ENCODE measurements at regions not wholly inside any gene's neighbourhood (a gene's known extent, or its start where the extent isn't known, plus 50 kb on each side); places are given as distances from the start of the nearest gene placed in this dataset.

DNA sequence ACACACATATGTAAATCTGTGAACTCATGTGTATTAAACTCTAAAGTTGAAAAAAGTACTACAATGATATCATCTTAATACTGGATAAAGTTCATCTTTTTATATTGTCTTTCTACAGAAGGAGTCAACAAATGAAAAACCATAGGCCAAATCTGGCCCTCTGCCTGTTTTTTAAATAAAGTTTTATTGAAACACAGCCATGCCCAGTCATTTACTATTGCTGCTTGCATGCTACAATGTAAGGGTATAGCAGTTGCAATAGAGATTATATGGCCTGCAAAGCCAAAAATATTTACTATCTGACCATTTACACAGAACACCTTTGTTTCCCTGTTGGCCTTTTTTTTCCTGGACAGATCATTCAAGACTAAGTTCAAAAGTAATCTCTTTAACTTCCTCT lies 374.6 kb upstream of the ARID1B start:
- TF ChIP-seq POLR2AphosphoS5 (IDR thresholded peaks at IDR 0.05) (no peak), POLR2A (IDR thresholded peaks at IDR 0.05; ENCODE audit: low read depth) (no peak), EP300 (IDR thresholded peaks at IDR 0.05) (no peak)
- TF ChIP-seq, protein P1, sequence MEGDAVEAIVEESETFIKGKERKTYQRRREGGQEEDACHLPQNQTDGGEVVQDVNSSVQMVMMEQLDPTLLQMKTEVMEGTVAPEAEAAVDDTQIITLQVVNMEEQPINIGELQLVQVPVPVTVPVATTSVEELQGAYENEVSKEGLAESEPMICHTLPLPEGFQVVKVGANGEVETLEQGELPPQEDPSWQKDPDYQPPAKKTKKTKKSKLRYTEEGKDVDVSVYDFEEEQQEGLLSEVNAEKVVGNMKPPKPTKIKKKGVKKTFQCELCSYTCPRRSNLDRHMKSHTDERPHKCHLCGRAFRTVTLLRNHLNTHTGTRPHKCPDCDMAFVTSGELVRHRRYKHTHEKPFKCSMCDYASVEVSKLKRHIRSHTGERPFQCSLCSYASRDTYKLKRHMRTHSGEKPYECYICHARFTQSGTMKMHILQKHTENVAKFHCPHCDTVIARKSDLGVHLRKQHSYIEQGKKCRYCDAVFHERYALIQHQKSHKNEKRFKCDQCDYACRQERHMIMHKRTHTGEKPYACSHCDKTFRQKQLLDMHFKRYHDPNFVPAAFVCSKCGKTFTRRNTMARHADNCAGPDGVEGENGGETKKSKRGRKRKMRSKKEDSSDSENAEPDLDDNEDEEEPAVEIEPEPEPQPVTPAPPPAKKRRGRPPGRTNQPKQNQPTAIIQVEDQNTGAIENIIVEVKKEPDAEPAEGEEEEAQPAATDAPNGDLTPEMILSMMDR (IDR thresholded peaks at IDR 0.05) = no peak
- intact Hi-C loops (cut with DNase I) = no loop called here
- no peak overlapping the region for H3K27ac ChIP-seq (replicated peaks in 1 of 4)

DNA sequence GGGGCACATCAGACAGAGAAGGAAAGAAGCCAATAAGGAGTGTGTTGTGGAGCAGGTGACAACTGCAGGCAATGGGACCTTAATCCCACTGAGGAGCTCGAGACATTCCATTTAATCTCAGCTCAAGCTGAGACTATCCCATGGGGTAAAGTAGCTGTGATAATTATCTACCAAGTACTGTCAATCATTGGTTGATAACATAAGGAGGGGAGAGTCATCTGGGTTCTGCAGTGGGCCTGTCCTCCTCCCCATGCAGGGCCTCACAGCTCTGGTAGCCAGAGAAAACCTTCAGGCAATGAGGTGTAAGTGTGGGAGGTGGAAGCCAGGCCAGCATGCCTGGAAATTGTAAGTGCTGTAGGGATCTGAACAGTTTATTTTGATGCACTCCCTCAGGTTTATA lies 375.0 kb upstream of the ARID1B start:
- Histone ChIP-seq H3K9me3 (no peaks in the 10 kb centered on the region), H3K4me3 (no peak overlapping the region), H3K27ac (replicated peaks in 1 of 4) (no peak overlapping the region), H3K4me1 (no peaks in the 10 kb centered on the region), H3K36me3 (no peaks in the 10 kb centered on the region), H3K27me3 (peaks cover 0 to 15% (median 0%) of the 10 kb centered on the region in 4 donors)
- intact Hi-C loops (cut with DNase I) = no loop called here
- DNase-seq (ENCODE audit: extremely low spot score) = peak; percentile 53
- TF ChIP-seq EP300 (IDR thresholded peaks at IDR 0.05) = no peak
- no peak for TF ChIP-seq POLR2AphosphoS5 (IDR thresholded peaks at IDR 0.05)
- no peak for TF ChIP-seq POLR2A (IDR thresholded peaks at IDR 0.05; ENCODE audit: low read depth)
- TF ChIP-seq, protein P1 (IDR thresholded peaks at IDR 0.05) = no peak
- WGBS = 100% methylated on average over 1 of the region's 1 CpG

More for the DNA sequence above, 374.6 kb upstream of the ARID1B start:
- no peak overlapping the region for H3K4me3 ChIP-seq
- no peak for DNase-seq (ENCODE audit: extremely low spot score)
- H3K27me3 ChIP-seq = peaks cover 0 to 11% (median 0%) of the 10 kb centered on the region in 4 donors
- no peaks in the 10 kb centered on the region for H3K36me3 ChIP-seq
- H3K9me3 ChIP-seq = no peaks in the 10 kb centered on the region
- no peaks in the 10 kb centered on the region for H3K4me1 ChIP-seq

DNA sequence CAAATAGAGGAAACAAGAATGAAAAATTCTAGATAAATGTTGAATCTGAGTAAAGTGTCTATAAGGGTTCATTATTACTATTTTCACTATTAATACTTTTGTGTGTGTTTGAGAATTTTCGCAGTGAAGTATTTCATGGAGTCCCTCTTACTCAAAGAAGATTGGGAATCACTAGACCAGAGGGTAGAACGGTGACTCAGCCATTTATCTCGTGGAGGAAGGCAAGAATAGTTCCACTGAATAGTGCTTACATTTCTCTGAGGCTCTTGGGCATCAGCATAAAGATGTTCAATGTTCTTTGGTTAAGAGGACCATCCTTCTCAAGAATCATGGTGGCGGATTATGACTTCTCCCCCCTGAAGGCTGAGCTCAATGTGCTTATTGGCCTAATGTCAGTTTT lies 376.7 kb upstream of the ARID1B start:
- TF ChIP-seq EP300 (IDR thresholded peaks at IDR 0.05) (no peak), POLR2A (IDR thresholded peaks at IDR 0.05; ENCODE audit: low read depth) (no peak), POLR2AphosphoS5 (IDR thresholded peaks at IDR 0.05) (no peak)
- TF ChIP-seq, protein P1 (IDR thresholded peaks at IDR 0.05) = no peak
- H3K27me3 ChIP-seq = peaks cover 0 to 23% (median 0%) of the 10 kb centered on the region in 4 donors
- WGBS = 87% methylated on average over 4 of the region's 4 CpGs
- DNase-seq (ENCODE audit: extremely low spot score) = peak; percentile 79
- intact Hi-C loops (cut with DNase I) = no loop called here
- H3K9me3 ChIP-seq = no peaks in the 10 kb centered on the region
- no peaks in the 10 kb centered on the region for H3K36me3 ChIP-seq
- no peaks in the 10 kb centered on the region for H3K4me1 ChIP-seq
- no peak overlapping the region for H3K4me3 ChIP-seq
- no peak overlapping the region for H3K27ac ChIP-seq (replicated peaks in 1 of 4)

DNA sequence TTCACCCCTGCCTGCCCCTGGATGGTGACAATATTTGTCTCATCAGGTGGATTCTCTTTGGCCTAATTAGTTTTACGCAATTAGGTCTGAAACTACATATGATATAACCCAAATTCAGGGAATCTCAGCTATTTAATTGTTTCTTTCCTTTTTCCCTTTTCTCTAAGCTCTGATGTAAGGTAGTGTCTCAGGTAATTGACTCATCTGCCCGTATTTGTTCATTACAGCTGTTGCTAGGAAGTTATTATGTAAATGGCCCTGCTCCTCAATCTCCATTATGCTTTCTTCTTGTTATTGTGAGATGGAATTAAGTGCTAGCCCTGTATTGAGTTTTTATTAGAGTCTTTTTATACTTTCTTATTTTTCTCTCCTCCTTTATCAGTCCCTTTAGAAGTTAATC lies 378.2 kb upstream of the ARID1B start:
- intact Hi-C loops (cut with DNase I) = no loop called here
- Histone ChIP-seq H3K4me1 (no peaks in the 10 kb centered on the region), H3K9me3 (no peaks in the 10 kb centered on the region), H3K36me3 (no peaks in the 10 kb centered on the region), H3K27ac (replicated peaks in 1 of 4) (no peak overlapping the region), H3K4me3 (no peak overlapping the region), H3K27me3 (peaks cover 0 to 23% (median 0%) of the 10 kb centered on the region in 4 donors)
- no peak for DNase-seq (ENCODE audit: extremely low spot score)
- 94% methylated on average over 2 of the region's 2 CpGs for WGBS
- TF ChIP-seq POLR2AphosphoS5 (IDR thresholded peaks at IDR 0.05) (no peak), EP300 (IDR thresholded peaks at IDR 0.05) (no peak), POLR2A (IDR thresholded peaks at IDR 0.05; ENCODE audit: low read depth) (no peak)
- TF ChIP-seq, protein P1 (IDR thresholded peaks at IDR 0.05) = no peak

DNA sequence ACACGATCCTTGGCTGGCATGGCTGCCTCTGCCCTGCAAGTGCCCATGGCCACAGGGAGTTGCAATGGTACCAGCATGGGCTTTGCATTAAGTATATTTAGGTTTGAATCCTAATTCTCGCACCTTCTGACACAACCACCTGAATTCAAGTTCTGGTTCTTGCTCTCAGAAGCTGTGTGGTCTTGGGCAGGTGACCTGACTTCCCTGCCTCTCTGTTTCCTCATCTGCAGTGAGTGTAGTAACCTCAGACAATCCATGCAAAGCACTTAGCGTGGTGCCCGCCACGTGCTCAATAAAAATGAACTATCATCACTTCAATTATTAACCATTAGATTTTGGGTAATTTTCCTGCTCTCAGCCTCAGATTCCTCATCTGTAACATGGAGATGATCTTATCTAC lies 378.8 kb upstream of the ARID1B start:
- peaks cover 0 to 23% (median 0%) of the 10 kb centered on the region in 4 donors for H3K27me3 ChIP-seq
- no peak overlapping the region for H3K4me3 ChIP-seq
- H3K9me3 ChIP-seq = no peaks in the 10 kb centered on the region
- H3K4me1 ChIP-seq = no peaks in the 10 kb centered on the region
- 97% methylated on average over 5 of the region's 5 CpGs for WGBS
- TF ChIP-seq EP300 (IDR thresholded peaks at IDR 0.05) = no peak
- TF ChIP-seq POLR2AphosphoS5 (IDR thresholded peaks at IDR 0.05) = no peak
- TF ChIP-seq, protein P1 (IDR thresholded peaks at IDR 0.05) = no peak
- H3K27ac ChIP-seq (replicated peaks in 1 of 4) = no peak overlapping the region
- no peaks in the 10 kb centered on the region for H3K36me3 ChIP-seq
- intact Hi-C loops (cut with DNase I) = no loop called here
- peak; percentile 60 for DNase-seq (ENCODE audit: extremely low spot score)

Measured in esophagus muscularis mucosa (tissue), 4 donors.